SK-MEL-5 (cell line): ENCODE measurements at regions not wholly inside any gene's neighbourhood (a gene's known extent, or its start where the extent isn't known, plus 50 kb on each side); places are given as distances from the start of the nearest gene placed in this dataset.
"Not testable (repeated sequence)": the region's sequence is repeated elsewhere in the genome, so short reads cannot be mapped to it uniquely, and the experiment has no call there.

Source experiments
- DNase-seq: peaks from one replicate; pipeline ENCODE4 v3.0.0-alpha.2; 2016; ENCODE audit warnings: low read depth, low spot score
- in situ Hi-C: cut with HindIII; loops from 2 replicates; pipeline ENCODE4 v1.10.0; 2016; ENCODE audit warnings: low sequenced_read_pairs, high pct_unique_total_duplicates, low pct_unique_long_range_greater_than_20kb

- in situ Hi-C loops = no loop called here
- DNase-seq = no peak
These were observed 329.0 kb upstream of the TMTC4 start for GRCh38 chr13:101003566-101003965.

DNA sequence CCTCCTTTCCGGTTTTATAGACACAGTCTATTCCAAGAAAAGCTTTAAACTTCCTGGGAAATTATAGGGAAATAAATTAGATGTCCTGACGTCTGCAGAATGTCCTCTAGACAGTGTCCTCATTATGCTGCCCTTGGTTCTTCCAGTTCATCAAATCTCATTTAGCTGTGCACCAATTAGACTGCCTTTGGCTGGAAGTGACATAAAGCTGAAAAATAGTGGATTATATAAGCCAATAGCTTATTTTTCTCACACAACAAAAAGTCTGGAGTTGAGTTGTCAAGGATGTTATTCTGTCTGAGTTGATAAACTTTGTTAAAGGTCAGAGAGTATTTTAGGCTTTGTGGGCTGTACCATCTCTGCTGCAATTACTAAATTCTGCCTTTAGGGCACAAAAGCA is 314.8 kb upstream of the TMTC4 start:
- DNase-seq = no peak
- in situ Hi-C loops = no loop called here

- DNase-seq = no peak
- in situ Hi-C loops = no loop called here
These were observed 314.3 kb upstream of the TMTC4 start for GRCh38 chr13:100988921-100989320.

DNA sequence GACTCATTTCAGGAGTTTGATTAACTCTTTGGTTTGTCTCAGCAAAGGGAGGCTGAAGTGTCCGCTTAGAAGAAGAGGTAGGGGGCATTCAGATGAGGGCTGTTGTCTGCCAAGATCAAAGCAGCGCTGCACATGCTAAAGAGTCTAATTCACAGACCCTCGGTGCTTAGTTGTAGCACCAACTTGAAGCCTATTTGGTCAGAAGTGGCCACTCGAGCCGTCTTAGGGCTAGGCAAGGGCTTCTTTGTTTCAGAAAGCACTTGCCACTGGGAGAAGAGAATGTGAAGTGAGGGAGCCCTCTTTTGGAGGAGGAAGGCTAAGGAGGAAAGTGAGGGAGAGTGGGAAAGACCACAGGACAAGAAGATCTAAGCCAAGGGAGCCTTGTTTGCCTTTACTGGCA is 313.4 kb upstream of the TMTC4 start:
- in situ Hi-C loops = no loop called here
- DNase-seq = peak; percentile 53

DNA sequence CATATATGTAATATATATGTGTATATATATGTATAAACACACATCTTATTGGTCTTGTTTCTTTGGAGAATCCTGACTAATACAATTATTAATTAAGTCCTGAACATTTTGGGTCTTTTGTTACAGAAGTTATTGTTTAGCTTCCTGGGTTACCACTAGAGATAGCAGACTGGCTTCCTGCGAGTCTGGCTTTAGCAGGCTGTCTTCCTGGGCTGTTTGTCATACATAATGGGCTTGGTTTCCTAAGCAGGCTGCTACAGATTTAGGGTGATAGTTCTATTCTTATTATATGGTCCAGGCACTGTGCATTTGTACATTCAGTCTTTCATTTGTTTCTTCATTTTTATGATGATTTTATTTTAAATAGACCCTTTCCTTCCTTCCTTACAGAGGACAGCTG is 312.0 kb upstream of the TMTC4 start:
- in situ Hi-C loops = no loop called here
- DNase-seq = no peak

- in situ Hi-C loops = no loop called here
- no peak for DNase-seq
These were observed 309.6 kb upstream of the TMTC4 start for GRCh38 chr13:100984085-100984705.

- in situ Hi-C loops = no loop called here
- no peak for DNase-seq
These were observed 308.5 kb upstream of the TMTC4 start for GRCh38 chr13:100983111-100983510.

DNA sequence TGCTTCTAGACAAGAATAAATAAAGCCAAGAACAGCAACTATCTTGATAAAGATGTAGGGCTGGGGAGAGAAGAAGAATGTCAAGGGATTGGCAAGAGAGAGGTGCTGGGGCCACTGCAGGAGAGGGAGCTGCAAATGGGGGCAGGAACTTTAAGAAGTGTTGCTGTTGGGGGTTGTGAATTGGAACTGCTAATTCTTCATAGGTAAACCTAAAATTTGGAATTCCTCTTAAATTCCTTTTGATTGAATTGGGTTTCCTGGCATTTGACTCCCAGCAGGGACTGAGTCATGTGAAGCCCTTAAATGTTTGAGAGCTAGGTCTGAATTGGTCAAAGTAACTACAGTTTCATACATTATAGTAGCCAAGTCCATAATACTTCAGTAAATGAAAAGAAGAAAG is 305.6 kb upstream of the TMTC4 start:
- no peak for DNase-seq
- in situ Hi-C loops = no loop called here

- DNase-seq = no peak
- in situ Hi-C loops = no loop called here
These were observed 303.2 kb upstream of the TMTC4 start for GRCh38 chr13:100977841-100978240.

DNA sequence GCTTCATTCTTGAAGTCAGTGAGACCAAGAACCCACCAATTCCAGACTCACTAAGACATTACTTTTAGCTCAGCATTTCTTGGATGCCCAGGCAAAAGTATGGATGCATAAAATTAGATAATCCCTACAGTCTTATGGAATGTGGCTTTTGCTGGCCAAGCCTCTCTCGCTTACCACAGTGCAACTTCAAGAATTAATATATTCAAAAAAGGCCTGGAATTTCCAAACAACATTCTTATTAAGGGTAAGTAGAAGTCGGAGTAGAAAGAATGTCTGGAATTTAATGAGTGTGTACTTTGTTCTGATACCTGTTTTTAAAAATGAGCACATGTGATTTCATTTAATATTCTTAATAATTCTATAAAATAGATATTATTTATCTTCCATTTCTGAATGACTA is 302.4 kb upstream of the TMTC4 start:
- in situ Hi-C loops = no loop called here
- no peak for DNase-seq

GRCh38 chr13:100975666-100976065 is 301.1 kb upstream of the TMTC4 start:
- in situ Hi-C loops, DNase-seq: not testable (repeated sequence)

- no peak for DNase-seq
- in situ Hi-C loops = no loop called here
These were observed 288.0 kb upstream of the TMTC4 start for GRCh38 chr13:100962585-100962984.

DNA sequence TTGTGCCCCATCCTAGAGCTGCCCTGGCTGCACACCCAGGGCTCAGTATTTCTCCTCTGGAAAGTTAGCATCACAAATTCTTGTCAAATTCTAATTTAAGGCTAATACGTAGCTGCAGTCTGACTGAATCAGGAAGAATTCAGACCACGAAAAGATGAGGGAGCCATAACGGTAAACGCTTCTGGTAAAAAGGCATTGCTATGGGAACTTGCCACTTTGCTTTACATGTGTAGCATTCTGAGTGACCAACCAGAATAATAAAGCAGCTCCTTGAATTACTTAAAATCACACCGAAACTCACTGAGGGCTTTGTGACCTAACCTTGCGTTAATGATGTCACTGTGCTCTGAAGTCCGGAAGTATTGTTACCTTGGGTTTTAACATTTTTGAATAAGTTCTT is 286.6 kb upstream of the TMTC4 start:
- in situ Hi-C loops = no loop called here

DNA sequence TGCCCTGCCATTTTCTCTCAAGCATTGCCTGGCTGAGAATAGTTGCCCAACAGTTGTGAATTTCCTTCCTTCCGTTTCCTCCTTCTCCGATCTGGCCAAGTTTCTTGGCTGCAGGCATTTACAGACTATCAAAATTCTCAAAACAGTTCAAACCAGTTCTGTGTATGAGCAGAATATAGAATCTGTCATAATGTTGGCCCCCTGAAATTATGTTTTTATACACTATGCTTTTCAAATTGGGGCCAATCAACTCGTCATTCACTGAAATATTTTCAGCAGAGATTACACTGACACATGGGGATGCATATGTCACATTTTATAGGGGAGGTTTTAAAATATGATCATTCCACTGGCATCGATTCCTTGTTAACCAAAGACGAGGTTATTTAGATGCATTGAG is 284.2 kb upstream of the TMTC4 start:
- in situ Hi-C loops = no loop called here

More for the DNA sequence above, 286.6 kb upstream of the TMTC4 start:
- no peak for DNase-seq

GRCh38 chr13:100957741-100958140 is 283.1 kb upstream of the TMTC4 start:
- no peak for DNase-seq
- in situ Hi-C loops = no loop called here

More for the DNA sequence above, 284.2 kb upstream of the TMTC4 start:
- DNase-seq = no peak

DNA sequence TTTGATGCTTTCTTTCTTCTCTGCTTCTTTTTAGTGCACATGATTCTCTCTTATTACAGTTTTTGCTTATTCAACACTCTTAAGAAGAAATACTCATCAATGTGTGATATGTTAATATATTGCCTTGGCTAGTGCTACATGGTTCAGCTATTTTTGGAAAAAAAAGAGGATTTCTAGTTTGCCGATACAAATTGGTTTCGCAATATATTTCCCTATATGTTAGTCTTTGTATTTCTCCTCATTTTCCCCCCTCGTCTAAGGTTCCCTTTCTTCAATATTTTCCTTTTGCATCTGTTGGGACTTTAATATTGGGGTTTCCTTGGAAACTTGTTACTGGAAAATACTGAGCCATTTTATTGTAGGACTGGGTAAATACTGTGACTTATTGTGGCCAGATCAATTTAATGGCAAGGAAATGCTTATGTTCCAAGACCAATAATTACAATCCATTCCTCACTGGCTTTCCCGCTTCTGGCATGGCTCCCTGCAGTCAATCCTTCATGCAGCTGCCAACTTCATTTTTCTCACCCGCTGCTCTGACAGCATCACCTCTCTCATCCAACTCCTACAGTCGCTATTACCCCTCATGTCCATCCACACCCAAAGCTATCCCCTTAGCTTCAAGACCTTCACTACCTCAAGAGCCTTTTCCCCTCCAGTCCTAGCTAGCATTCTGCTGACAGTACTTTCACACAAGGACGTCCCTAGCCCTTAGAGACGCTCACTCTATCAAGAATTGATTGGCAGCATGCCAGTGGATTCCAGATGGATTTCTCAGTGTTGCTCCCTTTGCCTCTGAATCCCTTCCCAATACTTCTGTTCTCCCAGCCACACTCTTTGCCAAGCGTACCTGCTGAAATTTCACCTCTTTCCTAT is 280.1 kb upstream of the TMTC4 start:
- in situ Hi-C loops = no loop called here
- DNase-seq = no peak

GRCh38 chr13:100951016-100951415 is 276.4 kb upstream of the TMTC4 start:
- in situ Hi-C loops = no loop called here
- DNase-seq = no peak

- DNase-seq, in situ Hi-C loops: not testable (repeated sequence)
These were observed 274.3 kb upstream of the TMTC4 start for GRCh38 chr13:100948937-100949336.

GRCh38 chr13:100946588-100946987 is 272.0 kb upstream of the TMTC4 start:
- in situ Hi-C loops = no loop called here
- no peak for DNase-seq
